ENCODE measurements at regions not wholly inside any gene's neighbourhood (a gene's known extent, or its start where the extent isn't known, plus 50 kb on each side); places are given as distances from the start of the nearest gene placed in this dataset.
"Not testable (repeated sequence)": the region's sequence is repeated elsewhere in the genome, so short reads cannot be mapped to it uniquely, and the experiment has no call there.

DNA sequence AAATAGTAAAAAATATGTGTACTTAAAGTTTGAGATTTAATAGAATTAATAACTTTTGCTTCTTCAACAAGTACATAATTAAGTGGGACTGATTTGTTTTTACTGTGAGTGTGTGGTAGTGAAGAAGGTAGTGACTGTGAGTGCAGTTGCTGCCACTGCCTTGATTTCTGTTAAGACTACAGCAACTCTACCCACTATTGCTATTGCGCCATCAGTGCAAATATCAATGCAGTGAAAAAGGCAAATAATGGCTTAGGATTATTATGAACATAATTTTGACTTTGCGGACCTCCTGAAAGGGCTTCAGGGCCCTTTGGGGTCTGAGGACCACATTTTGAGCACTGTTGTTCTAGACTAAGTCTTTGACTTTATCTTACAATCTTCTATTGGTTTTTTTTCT lies 112.0 kb upstream of the PITX1 start:
- FAIRE-seq (no peak), DNase-seq (ENCODE audit: insufficient read length, low spot score) (no peak)

DNA sequence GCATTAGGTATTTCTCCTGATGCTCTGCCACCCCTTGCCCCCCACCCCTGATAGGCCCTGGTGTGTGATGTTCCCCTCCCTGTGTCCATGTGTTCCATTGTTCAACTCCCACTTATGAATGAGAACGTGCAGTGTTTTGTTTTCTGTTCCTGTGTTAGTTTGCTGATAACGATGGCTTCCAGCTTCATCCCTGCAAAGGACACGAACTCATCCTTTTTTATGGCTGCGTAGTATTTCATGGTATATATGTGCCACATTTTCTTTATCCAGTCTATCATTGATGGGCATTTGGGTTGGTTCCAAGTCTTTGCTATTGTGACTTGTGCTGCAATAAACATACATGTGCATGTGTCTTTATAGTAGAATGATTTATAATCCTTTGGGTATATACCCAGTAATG lies 109.7 kb upstream of the PITX1 start:
- DNase-seq (ENCODE audit: insufficient read length, low spot score); FAIRE-seq: not testable (repeated sequence)

DNA sequence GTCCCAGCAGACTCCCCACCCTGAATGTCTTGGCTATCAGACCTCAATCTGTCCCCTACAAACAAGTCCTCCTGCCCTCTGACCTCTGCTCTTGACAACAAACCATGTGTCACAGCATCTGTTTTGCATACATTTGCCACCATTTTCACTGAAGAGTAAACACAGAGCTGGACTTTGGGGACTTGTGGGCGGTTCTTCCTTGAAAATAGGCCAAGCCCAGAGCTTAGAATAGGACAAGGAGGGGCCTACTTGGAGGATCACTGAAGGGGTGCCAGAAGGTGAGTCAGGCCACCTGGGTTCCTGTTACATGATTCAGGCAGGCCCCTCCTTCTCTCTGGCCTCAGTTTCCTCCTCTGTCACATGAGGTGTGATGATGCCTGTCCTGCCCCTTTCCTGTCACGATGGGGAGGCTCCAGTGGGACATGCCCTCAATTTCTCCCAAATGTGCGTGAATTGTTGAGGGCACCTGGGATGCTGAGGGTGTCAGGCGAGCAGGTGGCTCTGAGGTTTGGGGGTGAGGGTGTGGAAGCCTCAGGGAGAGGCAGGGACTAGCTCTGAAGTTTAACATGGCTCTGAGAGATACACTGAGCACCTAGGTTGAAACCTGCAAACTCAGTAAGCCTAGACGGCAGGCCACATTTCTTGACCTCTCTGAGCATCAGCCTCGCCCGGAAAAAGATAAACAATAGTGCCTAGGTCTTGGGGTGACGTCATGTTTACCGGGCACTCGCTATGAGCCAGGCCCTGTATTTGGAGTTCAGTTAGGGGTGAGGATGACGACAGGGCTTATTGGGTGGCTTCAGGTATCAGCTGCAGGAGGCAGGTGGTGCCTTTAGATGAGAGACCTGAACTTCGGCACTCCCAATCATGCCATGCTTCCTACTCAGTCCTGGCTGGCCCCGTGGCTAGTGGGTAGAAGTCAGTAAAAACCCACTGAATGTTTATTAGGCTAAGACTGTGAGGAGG lies 107.6 kb upstream of the PITX1 start:
- FAIRE-seq (no peak), DNase-seq (ENCODE audit: insufficient read length, low spot score) (no peak)

DNA sequence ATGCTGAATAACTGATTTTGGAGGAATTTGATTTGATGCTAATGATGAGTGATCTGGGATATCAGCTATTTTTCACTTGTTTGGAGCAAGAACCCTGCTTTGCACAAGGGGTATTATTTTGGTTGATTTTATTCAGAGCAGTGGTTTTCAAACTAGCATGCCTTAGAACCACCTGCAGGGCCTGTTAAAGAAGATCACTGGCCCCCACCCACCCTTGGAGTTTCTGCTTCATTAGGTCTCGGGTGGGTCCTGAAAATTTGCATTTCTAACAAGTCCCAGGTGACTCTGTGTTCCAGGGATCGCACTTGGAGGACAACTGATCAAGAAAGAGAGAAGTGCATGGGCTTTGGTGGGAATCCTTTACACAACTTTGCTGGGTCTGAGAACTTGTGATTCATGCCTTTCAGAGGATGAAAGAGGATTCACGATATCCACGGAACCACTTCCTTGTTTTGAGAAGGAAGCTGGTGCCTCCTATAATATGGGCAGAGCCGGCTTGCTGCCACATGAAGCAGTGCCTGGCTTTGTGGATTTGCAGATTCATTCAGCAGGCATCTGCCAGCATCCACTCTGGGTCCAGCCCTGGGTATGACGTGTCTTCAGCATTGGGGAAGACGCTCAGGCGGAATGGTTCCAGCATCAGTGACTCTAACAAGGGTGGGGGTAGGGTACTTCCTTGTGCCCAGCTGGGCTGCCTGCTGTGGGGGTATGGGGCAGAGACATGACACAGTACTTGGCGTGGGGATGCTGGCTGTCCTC lies 106.6 kb upstream of the PITX1 start:
- DNase-seq (ENCODE audit: insufficient read length, low spot score) = peak; percentile 71
- peak; percentile 20 for FAIRE-seq

DNA sequence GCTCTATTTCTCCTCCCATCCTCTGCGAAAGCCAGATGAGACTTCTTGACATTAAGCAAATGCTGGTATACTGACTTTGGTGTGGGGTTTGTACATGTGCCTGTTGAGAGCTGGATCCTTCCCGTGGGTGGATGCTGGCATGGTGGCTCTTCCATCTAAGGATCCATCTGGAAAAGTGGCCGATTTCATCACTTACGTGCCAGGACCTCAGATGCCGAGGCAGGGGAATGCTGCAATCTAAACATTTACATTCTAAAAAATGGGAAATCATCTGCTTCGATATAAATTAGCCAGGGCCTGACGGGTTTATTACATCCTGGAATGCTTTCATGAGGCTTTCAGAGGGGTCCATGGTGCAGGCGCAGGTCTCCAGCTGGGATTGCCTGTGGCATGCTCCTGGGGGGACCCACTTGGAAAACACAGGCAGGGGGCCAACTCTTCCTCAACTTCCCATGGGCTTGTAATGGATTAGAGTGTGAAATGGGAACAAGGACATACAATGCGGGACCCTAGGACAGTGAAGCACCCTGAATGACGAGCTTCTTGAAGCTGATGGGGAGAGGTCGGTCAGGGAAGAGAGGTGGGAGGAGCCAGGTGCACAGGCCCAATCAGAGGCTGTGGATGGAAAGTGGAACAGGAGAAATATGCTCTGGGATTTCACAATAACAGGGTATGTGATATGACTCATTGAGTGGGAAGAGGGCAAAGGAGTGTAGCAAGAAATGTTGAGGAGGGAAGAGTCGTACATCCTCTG lies 105.5 kb upstream of the PITX1 start:
- peak; percentile 48 for FAIRE-seq

DNA sequence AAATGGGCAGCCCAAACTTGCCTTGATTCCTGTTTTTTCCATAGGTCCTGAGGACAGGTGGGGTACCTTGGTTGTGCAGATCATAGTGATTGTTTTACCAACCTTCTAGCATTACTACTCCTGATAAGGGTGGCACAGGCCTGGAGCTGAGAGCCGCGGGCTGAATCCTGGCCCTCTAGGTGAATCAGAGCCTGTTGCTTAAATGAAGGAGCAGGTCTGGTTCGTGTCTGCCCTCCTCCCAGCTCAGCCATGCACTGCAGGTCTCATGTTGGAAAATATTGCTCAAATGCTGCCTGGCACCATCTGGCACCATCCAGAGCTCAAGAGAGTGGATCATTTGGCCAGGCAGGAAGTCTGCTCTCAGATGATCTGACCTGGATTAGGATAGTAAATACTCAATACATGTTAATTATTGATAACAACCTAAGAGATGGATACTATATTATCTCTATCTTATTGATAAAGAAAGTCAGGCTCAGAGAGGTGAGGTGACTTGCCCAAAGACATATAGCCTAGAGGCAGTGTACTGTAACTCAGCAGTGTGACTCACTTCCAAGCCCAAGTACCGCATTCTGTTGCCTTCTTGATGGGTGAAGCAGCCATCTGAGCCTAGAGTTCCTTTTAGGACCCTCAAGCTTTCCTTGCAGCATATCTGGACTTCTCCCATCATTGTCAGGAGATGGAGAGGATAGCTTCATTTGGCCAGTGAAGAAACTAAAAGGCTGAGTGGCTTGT lies 104.3 kb upstream of the PITX1 start:
- no peak for FAIRE-seq

More for the DNA sequence above, 105.5 kb upstream of the PITX1 start:
- DNase-seq (ENCODE audit: insufficient read length, low spot score) = peak; percentile 96

DNA sequence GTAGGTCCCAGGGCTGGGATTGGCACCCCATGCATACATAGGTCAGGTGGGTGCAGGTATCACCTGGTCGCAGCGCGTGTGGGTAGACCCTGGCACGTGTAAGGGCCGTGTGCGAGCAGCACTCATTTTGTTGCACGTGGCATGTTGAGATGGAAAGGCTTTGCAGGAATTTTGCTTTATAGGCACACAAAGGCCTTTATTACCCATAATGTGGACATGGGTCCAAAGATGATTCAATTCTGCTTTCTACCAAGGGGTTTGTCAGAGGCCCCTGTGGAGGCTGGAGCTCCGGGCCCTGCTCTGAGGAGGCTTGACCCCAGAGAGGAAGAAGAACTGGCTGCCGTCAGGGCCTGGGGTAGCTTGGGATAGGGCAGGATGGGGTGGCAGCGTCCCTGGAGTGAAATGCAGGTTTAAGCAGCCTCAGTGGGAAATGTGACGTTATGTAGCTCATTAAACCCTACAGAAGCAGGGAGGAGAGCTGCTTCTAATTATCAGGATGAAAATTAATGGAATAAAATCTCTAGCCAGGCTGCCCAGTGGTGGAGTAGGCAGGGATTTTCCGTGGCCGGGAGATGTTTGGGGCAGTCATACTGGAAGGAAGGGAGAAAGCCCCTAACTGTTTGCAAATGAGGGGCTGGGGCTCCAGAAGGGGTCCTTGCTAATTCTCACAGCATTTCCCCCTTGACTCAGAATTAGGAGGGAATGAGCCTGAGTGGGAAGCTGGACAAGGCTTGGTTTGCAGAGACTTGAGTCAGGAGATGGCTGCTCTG lies 103.3 kb upstream of the PITX1 start:
- no peak for FAIRE-seq
- no peak for DNase-seq (ENCODE audit: insufficient read length, low spot score)

More for the DNA sequence above, 104.3 kb upstream of the PITX1 start:
- no peak for DNase-seq (ENCODE audit: insufficient read length, low spot score)

DNA sequence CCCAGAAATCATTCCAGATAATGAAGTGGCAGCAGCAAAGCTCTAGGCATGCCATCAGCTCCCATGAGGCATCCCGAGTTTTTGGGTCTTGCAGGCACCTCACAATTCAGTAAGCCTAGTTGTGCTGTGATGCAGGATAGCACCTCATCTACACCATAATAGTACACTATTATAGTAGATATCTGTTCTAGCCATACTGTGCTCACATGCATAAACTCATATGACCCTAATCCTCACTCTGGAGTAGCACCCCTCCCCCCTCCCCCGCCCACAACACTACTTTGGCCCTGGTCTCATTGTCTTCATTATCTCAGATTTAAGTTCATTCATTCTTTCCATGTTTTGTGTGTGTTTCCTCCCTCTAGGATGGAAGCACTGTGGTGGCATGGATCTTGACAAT lies 102.5 kb upstream of the PITX1 start:
- FAIRE-seq (no peak), DNase-seq (ENCODE audit: insufficient read length, low spot score) (no peak)

DNA sequence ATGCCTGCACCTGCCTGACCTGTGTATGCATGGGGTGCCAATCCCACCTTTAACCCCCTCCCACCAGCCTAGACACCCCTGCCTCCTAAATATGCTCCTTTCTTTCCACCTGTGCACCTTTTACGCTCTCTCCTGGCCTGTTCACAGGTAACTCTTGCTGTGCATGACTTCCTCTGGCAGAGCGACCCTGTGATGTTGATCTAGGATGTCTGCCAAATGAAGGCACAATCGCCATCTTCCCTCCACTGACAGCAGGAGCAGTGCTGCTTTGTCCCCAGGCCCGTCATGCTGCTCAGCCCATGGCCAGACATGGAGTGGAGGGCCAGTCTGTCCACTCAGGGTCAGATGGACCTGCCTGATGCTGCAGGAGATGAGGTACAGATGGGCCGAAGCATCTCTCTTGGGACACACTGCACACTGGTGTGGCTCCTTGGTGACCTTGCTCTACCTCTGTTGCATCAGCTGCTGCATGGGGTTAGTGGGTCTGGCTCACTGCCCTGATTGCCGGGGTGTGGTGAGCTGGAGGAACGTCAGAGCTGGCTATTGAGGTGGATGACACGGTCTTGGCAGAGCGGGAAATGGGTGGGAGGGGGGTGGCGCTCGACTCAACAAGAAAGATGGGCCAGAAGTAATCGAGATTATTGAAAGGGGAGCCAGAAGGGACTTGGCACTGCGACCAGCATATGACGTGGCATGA lies 101.7 kb upstream of the PITX1 start:
- FAIRE-seq = no peak
- DNase-seq (ENCODE audit: insufficient read length, low spot score) = no peak

DNA sequence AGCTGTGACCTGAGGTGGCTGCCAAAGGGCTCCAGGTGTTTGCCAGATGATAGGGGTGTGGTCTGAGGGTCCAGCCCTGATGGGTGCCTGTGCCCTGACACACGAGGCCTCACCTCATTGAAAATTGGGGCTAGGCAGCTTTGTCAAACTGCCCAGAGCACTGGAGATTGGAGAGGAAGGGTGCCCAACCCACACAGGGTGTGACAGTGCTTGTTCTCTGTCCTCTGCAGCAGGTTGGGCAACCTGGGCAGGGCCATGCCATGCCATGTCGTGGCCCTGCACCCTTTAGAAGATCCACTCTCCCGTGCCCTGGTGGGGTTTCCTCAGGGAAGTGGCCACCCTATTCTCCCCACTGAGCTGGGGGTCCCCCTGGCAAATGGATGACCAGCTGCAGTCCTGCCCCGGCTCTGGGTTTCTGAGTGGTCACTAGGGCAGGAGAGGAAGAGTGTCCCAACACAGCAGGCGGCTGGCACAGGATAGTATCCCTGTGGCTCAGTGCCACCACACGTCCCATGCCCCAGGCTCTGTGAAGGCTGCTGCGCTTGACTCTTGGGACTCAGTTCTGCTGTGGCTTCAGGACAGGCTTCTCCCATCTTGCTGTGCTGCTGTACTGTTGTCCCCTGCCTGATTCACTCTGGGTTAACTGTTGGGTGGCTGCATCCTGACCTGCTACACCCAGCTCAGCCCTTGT lies 100.8 kb upstream of the PITX1 start:
- FAIRE-seq = no peak
- DNase-seq (ENCODE audit: insufficient read length, low spot score) = no peak

DNA sequence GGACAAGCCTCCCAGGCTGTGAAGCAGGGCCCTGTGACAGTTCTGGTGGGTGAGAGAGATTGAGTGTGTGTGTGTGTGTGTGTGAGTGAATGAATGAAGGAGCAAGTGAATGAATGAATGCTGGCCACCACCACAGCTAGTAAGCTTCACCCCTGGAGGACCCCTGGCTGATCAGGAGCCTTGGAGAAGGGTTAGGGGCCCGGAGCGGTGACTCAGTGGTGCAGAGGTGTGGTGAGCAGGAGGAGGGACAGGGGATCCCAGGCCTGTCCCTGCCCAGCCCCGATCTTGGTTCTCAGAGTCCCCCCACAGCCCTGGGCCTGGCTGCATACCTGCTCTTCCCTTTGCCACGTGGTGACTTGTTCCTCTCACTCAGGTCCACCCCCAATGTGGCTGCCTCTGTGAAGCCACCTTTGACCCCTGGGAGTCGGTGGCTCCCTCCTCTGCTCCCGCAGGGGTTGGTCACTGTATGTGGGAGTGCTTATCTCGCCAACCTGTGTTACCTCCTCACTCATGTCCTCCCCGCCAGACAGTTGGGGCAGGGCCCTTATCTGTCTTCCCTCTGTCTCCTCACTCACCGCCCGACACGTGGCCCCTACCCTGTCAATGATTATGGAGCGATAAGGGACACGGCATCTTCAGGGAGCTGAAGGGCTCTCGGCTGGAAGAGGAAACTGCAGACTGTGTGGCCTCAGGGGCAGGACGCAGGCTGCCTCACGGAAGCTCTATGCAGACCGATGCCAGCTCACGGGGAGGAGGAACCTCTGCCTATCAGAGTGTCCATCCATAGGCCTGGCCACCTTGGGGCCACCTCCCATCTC lies 99.9 kb upstream of the PITX1 start:
- DNase-seq (ENCODE audit: insufficient read length, low spot score) = no peak
- FAIRE-seq = no peak

DNA sequence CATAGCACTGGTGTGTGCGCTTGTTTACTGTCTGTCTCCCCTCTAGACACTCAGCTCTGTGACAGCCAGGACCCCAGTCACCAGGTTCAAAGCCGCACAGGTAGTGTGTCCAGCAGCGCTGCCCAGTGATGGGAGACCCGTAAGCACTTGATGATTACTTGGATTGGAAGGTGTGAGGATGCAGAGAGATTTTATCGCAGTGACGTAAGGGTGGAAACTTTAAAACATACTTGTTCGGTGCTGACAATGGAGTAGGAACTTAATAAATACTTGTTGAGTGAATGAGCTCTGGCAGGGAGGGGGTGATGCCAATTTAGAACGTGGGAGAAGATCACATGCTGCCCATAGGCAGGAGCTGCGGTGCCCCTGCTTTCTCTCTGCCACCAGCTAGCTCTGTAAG lies 99.2 kb upstream of the PITX1 start:
- DNase-seq (ENCODE audit: insufficient read length, low spot score) (no peak), FAIRE-seq (no peak)

DNA sequence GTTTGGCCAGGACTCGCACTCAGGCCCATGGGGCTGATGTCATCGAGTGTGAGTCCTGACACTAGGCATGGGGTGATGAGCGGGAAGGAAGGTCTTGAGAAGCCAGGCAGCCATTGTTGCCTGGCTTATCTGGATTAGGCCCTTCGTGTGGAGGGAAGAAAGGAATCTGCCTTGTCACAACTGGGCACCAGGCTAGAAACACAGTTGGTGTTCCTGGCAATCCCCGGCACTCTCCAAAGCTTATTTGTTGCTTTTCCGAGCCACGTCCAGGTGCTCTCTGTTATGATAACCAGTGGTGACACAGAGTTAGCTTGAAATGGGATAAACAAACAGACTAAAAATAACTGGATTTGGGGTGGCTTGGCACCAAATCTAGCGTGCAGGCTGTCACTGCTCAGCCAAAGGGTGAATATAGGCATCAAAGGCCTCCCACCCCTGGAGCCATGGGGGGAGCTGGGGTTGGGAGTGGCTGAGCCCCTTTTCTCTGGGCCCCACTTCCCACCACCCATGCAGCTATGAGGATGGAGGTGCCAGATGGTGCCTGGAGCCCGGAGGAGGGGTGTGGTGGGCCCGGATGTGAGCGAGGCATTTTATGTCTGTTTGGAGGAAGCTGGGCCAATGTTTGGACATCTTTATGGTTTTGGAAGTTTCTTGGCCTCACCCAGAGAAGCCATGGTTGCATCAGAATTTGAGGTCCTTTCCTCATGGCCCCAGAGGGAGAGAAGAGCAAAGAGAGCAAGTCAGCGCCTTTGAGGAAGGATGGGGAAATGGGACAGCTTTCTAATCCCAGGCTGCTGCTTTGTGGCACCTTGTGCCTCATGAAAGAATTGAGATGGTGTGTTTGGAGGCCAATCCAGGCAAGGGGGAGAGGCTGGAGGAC lies 98.0 kb upstream of the PITX1 start:
- FAIRE-seq (no peak), DNase-seq (ENCODE audit: insufficient read length, low spot score) (no peak)

DNA sequence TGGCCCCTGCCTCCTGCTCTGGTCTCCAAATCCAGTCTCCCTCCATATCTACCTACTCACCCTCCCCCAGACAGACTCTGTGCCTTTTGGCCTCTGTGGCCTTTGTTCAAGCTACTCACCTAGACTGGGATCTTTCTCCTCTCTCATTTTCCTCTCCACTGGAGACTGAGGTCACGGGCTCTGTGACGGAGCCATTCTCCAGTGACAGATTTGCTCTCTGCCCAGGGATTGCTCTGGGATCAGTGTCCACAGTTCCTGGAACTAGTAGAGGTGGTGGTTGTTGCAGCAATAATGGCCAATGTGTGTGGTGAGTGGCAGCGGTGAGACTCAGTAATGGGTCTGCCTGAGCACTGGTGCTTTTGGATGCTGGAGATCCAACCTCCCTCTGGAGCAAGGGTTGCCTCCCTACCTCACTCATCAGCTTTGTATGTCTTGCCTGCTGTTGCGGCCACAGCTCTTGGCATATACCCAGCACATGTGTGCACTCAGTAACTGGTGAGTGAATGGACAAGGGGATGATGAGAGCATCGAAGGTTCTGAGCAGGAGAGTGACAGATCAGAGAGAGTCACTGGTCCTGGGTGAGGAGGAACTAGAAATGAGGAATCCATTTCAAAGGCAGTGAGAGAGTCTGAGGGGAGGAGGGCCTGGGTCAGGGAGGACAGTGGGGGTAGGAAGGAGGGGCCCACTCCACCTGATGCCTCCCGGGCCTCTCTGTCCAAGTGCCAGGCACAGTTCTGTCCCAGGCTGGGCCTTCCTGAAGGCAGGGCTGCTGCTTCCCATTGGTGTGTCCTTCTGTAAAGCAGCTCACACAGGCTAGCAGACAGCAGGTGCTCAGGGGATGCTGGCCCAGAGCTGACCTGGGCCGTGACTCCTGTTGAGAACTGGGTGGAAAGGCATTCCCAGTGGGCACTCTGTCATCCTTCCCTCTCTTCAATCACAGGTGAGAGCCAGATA lies 96.5 kb upstream of the PITX1 start:
- no peak for DNase-seq (ENCODE audit: insufficient read length, low spot score)
- FAIRE-seq = no peak

DNA sequence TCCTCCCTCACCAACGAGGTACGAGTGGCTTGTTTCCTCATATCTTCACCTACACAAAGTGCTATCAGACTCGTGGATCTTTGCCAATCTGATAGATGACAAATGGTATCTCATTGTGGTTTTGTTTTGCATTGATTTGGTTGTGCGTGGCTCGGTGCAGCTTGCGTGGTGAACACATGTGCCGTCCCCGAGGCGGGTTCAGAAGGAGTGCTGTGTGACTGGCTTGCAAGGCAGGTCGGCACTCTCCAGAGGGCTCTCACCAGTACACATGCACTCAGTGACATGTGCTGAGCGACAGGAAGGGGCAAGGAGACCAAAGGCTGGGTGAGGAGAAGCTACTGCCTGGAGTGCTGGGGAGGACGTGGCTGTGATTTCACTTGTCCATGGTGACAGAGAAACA lies 95.3 kb upstream of the PITX1 start:
- DNase-seq (ENCODE audit: insufficient read length, low spot score) = no peak
- no peak for FAIRE-seq

DNA sequence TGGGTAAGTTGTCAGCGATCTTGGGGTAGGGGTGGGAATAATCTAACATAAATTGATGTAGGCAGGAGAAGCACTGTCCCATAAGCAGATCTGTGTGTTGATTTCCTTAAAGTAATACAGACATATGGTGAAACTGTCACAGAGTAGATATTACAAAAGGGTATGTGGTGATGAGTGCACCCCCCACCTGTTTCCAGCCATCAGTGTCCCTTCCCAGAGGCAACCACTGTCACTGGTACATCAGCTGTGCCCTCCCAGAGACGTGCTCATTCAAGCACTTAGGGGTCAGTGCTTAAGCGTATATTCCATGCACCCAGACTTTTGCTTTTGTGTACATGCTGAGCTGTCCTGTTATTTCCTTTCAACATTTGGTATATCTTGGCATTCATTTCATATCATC lies 94.3 kb upstream of the PITX1 start:
- no peak for FAIRE-seq
- DNase-seq (ENCODE audit: insufficient read length, low spot score) = no peak
